ENCODE measurements at regions not wholly inside any gene's neighbourhood (a gene's known extent, or its start where the extent isn't known, plus 50 kb on each side); places are given as distances from the start of the nearest gene placed in this dataset.

- Histone ChIP-seq H3K4me3 (ENCODE audit: low read length in 2 of 2) (no peak overlapping the region), H3K36me3 (ENCODE audit: control insufficient read depth in 2 of 2, insufficient read depth in 2 of 2, low read length in 1 of 2) (no peaks in the 10 kb centered on the region), H3K9me3 (ENCODE audit: control insufficient read depth in 2 of 2, insufficient read depth in 1 of 2, low read length in 1 of 2) (no peaks in the 10 kb centered on the region), H3K27ac (ENCODE audit: low read depth in 1 of 2, low read length in 1 of 2) (no peak overlapping the region), H3K4me1 (ENCODE audit: control insufficient read depth in 2 of 2, insufficient read depth in 2 of 2, low read length in 2 of 2) (no peaks in the 10 kb centered on the region), H3K27me3 (ENCODE audit: control insufficient read depth in 2 of 2, insufficient read depth in 1 of 2, low read length in 1 of 2) (no peaks in the 10 kb centered on the region)
- WGBS = 93% methylated on average over 4 of the region's 4 CpGs
- DNase-seq (ENCODE audit: low read depth in 6 of 9, low spot score in 9 of 9) = no peak
These were observed 377.3 kb upstream of the SEMA6D start for GRCh38 chr15:47339800-47340570.

GRCh38 chr15:47340571-47340920 is 376.8 kb upstream of the SEMA6D start:
- no peaks in the 10 kb centered on the region for H3K4me1 ChIP-seq (ENCODE audit: control insufficient read depth in 2 of 2, insufficient read depth in 2 of 2, low read length in 2 of 2)
- H3K4me3 ChIP-seq (ENCODE audit: low read length in 2 of 2) = no peak overlapping the region
- no peaks in the 10 kb centered on the region for H3K9me3 ChIP-seq (ENCODE audit: control insufficient read depth in 2 of 2, insufficient read depth in 1 of 2, low read length in 1 of 2)
- no peak overlapping the region for H3K27ac ChIP-seq (ENCODE audit: low read depth in 1 of 2, low read length in 1 of 2)
- DNase-seq (ENCODE audit: low read depth in 6 of 9, low spot score in 9 of 9) = no peak
- H3K36me3 ChIP-seq (ENCODE audit: control insufficient read depth in 2 of 2, insufficient read depth in 2 of 2, low read length in 1 of 2) = no peaks in the 10 kb centered on the region
- H3K27me3 ChIP-seq (ENCODE audit: control insufficient read depth in 2 of 2, insufficient read depth in 1 of 2, low read length in 1 of 2) = no peaks in the 10 kb centered on the region
- 80% methylated on average over 2 of the region's 2 CpGs for WGBS

- no peak for DNase-seq (ENCODE audit: low read depth in 6 of 9, low spot score in 9 of 9)
- Histone ChIP-seq H3K4me3 (ENCODE audit: low read length in 2 of 2) (no peak overlapping the region), H3K27ac (ENCODE audit: low read depth in 1 of 2, low read length in 1 of 2) (no peak overlapping the region), H3K4me1 (ENCODE audit: control insufficient read depth in 2 of 2, insufficient read depth in 2 of 2, low read length in 2 of 2) (no peaks in the 10 kb centered on the region), H3K9me3 (ENCODE audit: control insufficient read depth in 2 of 2, insufficient read depth in 1 of 2, low read length in 1 of 2) (no peaks in the 10 kb centered on the region), H3K27me3 (ENCODE audit: control insufficient read depth in 2 of 2, insufficient read depth in 1 of 2, low read length in 1 of 2) (no peaks in the 10 kb centered on the region), H3K36me3 (ENCODE audit: control insufficient read depth in 2 of 2, insufficient read depth in 2 of 2, low read length in 1 of 2) (no peaks in the 10 kb centered on the region)
- WGBS = 82% methylated on average over 2 of the region's 2 CpGs
These were observed 368.1 kb upstream of the SEMA6D start for GRCh38 chr15:47349179-47349578.

GRCh38 chr15:47351501-47351900 is 365.8 kb upstream of the SEMA6D start:
- no peaks in the 10 kb centered on the region for H3K27me3 ChIP-seq (ENCODE audit: control insufficient read depth in 2 of 2, insufficient read depth in 1 of 2, low read length in 1 of 2)
- DNase-seq (ENCODE audit: low read depth in 6 of 9, low spot score in 9 of 9) = no peak
- no peaks in the 10 kb centered on the region for H3K36me3 ChIP-seq (ENCODE audit: control insufficient read depth in 2 of 2, insufficient read depth in 2 of 2, low read length in 1 of 2)
- H3K27ac ChIP-seq (ENCODE audit: low read depth in 1 of 2, low read length in 1 of 2) = no peak overlapping the region
- no peak overlapping the region for H3K4me3 ChIP-seq (ENCODE audit: low read length in 2 of 2)
- H3K4me1 ChIP-seq (ENCODE audit: control insufficient read depth in 2 of 2, insufficient read depth in 2 of 2, low read length in 2 of 2) = no peaks in the 10 kb centered on the region
- H3K9me3 ChIP-seq (ENCODE audit: control insufficient read depth in 2 of 2, insufficient read depth in 1 of 2, low read length in 1 of 2) = no peaks in the 10 kb centered on the region

- Histone ChIP-seq H3K36me3 (ENCODE audit: control insufficient read depth in 2 of 2, insufficient read depth in 2 of 2, low read length in 1 of 2) (no peaks in the 10 kb centered on the region), H3K27me3 (ENCODE audit: control insufficient read depth in 2 of 2, insufficient read depth in 1 of 2, low read length in 1 of 2) (no peaks in the 10 kb centered on the region), H3K27ac (ENCODE audit: low read depth in 1 of 2, low read length in 1 of 2) (no peak overlapping the region), H3K9me3 (ENCODE audit: control insufficient read depth in 2 of 2, insufficient read depth in 1 of 2, low read length in 1 of 2) (no peaks in the 10 kb centered on the region), H3K4me1 (ENCODE audit: control insufficient read depth in 2 of 2, insufficient read depth in 2 of 2, low read length in 2 of 2) (no peaks in the 10 kb centered on the region), H3K4me3 (ENCODE audit: low read length in 2 of 2) (no peak overlapping the region)
- DNase-seq (ENCODE audit: low read depth in 6 of 9, low spot score in 9 of 9) = no peak
- WGBS = 75% methylated on average over 3 of the region's 3 CpGs
These were observed 365.1 kb upstream of the SEMA6D start for GRCh38 chr15:47352217-47352616.

GRCh38 chr15:47355759-47356158 is 361.5 kb upstream of the SEMA6D start:
- no peak overlapping the region for H3K4me3 ChIP-seq (ENCODE audit: low read length in 2 of 2)
- no peak for DNase-seq (ENCODE audit: low read depth in 6 of 9, low spot score in 9 of 9)
- no peaks in the 10 kb centered on the region for H3K36me3 ChIP-seq (ENCODE audit: control insufficient read depth in 2 of 2, insufficient read depth in 2 of 2, low read length in 1 of 2)
- H3K9me3 ChIP-seq (ENCODE audit: control insufficient read depth in 2 of 2, insufficient read depth in 1 of 2, low read length in 1 of 2) = no peaks in the 10 kb centered on the region
- no peak overlapping the region for H3K27ac ChIP-seq (ENCODE audit: low read depth in 1 of 2, low read length in 1 of 2)
- H3K27me3 ChIP-seq (ENCODE audit: control insufficient read depth in 2 of 2, insufficient read depth in 1 of 2, low read length in 1 of 2) = no peaks in the 10 kb centered on the region
- no peaks in the 10 kb centered on the region for H3K4me1 ChIP-seq (ENCODE audit: control insufficient read depth in 2 of 2, insufficient read depth in 2 of 2, low read length in 2 of 2)

- no peaks in the 10 kb centered on the region for H3K4me1 ChIP-seq (ENCODE audit: control insufficient read depth in 2 of 2, insufficient read depth in 2 of 2, low read length in 2 of 2)
- H3K36me3 ChIP-seq (ENCODE audit: control insufficient read depth in 2 of 2, insufficient read depth in 2 of 2, low read length in 1 of 2) = no peaks in the 10 kb centered on the region
- no peak for DNase-seq (ENCODE audit: low read depth in 6 of 9, low spot score in 9 of 9)
- no peak overlapping the region for H3K4me3 ChIP-seq (ENCODE audit: low read length in 2 of 2)
- no peaks in the 10 kb centered on the region for H3K9me3 ChIP-seq (ENCODE audit: control insufficient read depth in 2 of 2, insufficient read depth in 1 of 2, low read length in 1 of 2)
- H3K27me3 ChIP-seq (ENCODE audit: control insufficient read depth in 2 of 2, insufficient read depth in 1 of 2, low read length in 1 of 2) = no peaks in the 10 kb centered on the region
- 90% methylated on average over 2 of the region's 2 CpGs for WGBS
- H3K27ac ChIP-seq (ENCODE audit: low read depth in 1 of 2, low read length in 1 of 2) = no peak overlapping the region
These were observed 361.0 kb upstream of the SEMA6D start for GRCh38 chr15:47356297-47356696.

- DNase-seq (ENCODE audit: low read depth in 6 of 9, low spot score in 9 of 9) = no peak
- Histone ChIP-seq H3K9me3 (ENCODE audit: control insufficient read depth in 2 of 2, insufficient read depth in 1 of 2, low read length in 1 of 2) (no peaks in the 10 kb centered on the region), H3K4me1 (ENCODE audit: control insufficient read depth in 2 of 2, insufficient read depth in 2 of 2, low read length in 2 of 2) (no peaks in the 10 kb centered on the region), H3K27ac (ENCODE audit: low read depth in 1 of 2, low read length in 1 of 2) (no peak overlapping the region), H3K27me3 (ENCODE audit: control insufficient read depth in 2 of 2, insufficient read depth in 1 of 2, low read length in 1 of 2) (no peaks in the 10 kb centered on the region), H3K36me3 (ENCODE audit: control insufficient read depth in 2 of 2, insufficient read depth in 2 of 2, low read length in 1 of 2) (no peaks in the 10 kb centered on the region), H3K4me3 (ENCODE audit: low read length in 2 of 2) (no peak overlapping the region)
- 47% methylated on average over 2 of the region's 2 CpGs for WGBS
These were observed 358.4 kb upstream of the SEMA6D start for GRCh38 chr15:47358876-47359275.

- no peaks in the 10 kb centered on the region for H3K36me3 ChIP-seq (ENCODE audit: control insufficient read depth in 2 of 2, insufficient read depth in 2 of 2, low read length in 1 of 2)
- peaks cover 0 to 5% of the 10 kb centered on the region in 2 donors for H3K4me1 ChIP-seq (ENCODE audit: control insufficient read depth in 2 of 2, insufficient read depth in 2 of 2, low read length in 2 of 2)
- DNase-seq (ENCODE audit: low read depth in 6 of 9, low spot score in 9 of 9) = no peak
- no peaks in the 10 kb centered on the region for H3K9me3 ChIP-seq (ENCODE audit: control insufficient read depth in 2 of 2, insufficient read depth in 1 of 2, low read length in 1 of 2)
- H3K27me3 ChIP-seq (ENCODE audit: control insufficient read depth in 2 of 2, insufficient read depth in 1 of 2, low read length in 1 of 2) = no peaks in the 10 kb centered on the region
- no peak overlapping the region for H3K27ac ChIP-seq (ENCODE audit: low read depth in 1 of 2, low read length in 1 of 2)
- no peak overlapping the region for H3K4me3 ChIP-seq (ENCODE audit: low read length in 2 of 2)
These were observed 357.0 kb upstream of the SEMA6D start for GRCh38 chr15:47360305-47360704.

All from thymus (tissue), 11 donors.